Activated CD8-positive, alpha-beta memory T cell treated with anti-CD3 and anti-CD28 coated beads, Interleukin-2, amount 50 U/mL, for 48 hours (primary cell): ENCODE measurements at regions not wholly inside any gene's neighbourhood (a gene's known extent, or its start where the extent isn't known, plus 50 kb on each side); places are given as distances from the start of the nearest gene placed in this dataset.

Source experiments
- DNase-seq: peaks from one replicate; pipeline ENCODE4 v3.0.0-alpha.2; 2020

DNA sequence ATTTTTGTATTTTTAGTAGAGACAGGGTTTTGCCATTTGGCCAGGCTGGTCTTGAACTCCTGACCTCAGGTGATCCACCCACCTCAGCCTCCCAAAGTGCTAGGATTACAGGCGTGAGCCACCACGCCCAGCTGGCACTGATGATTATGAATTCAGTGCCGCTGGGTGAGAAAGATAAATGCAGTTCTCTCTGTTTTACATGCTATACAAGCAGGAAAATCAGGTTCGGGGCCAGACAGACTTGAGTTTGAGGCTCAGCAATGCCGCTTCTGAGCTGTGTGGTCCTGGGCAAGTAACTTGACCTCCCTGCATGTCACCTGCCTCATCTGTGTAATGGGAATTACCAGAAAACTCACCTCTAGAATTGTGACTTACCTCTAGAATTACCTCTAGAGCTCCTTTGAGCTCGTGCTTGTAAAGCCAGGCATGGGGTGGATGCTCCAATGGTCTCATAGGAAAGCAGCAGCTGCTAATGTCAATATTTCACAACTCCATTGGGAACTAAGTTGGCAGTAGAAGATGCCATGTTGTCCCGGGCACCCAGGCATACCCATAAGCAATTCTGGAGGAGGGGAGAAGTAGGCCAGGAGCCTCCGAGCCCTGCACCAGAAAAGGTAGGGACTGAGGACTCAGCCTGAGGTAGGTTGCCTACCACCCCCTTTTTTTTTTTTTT is 119.8 kb upstream of the SLC25A33 start:
- DNase-seq, result no peak

DNA sequence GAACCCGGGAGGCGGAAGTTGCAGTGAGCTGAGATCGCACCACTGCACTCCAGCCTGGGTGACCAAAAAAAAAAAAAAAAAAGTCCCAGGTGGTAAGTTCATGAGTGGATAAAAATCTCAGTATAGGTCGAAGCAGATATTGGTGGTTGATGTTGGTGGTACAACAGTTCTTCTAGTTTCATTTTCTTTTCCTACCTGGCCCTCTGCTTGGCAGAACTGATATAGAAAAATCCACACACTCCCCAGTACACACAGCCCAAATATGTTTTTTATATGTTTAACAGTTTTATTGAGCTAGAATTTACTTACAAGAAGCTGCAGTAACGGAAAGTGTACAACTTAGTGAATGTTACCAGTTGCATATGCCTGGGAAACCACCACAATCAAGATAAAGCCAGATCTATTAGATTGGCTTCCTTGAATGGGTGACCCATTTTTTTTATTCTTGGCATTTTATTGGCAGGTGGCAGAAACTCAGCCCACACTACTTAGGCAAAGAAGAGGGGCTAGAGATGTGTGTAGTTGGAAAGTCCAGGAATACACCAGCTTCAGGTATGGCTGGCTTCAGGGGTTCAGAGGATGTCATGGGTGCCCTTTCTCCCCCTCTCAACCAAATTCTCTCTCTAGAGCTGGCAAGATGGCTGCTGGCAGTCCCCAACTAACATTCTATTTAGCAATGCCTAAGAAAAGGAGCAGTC is 118.3 kb upstream of the SLC25A33 start:
- no peak for DNase-seq

DNA sequence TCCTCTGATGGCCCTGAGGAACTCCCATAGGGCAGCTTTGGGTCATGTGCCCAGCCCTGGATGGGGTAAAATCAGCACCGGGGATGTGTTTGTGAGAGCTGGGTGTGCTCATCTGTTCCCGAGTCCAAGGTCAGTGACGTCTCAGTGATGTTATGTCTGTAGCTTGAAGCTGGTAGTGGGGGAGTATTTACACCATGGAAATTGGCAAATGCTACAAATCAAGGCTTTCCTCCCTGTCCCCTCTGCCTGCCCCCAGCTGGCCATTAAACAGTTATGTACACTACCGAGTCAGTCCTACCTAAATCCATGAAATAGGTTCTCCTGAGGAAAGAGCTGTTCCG is 117.8 kb upstream of the SLC25A33 start:
- DNase-seq, result no peak

DNA sequence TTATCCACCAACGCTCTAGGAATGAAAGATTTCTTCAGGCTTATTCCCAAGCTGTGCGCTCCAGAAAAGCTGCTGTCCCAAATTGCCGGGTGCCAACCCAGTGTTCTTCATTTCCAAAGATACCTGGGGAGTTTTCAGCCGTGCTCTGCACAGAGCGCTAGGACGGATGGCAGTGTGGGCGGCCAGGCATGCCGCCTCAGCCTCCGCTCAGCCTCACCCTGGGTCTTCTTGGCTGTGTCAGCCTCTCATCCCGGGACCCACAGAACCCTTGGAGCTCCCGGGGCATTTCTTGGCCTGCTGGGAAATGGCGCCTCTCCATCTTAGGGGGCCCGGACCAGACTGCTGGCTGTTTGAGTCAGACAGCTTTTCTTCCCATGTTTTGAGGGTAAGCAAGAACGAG is 116.9 kb upstream of the SLC25A33 start:
- DNase-seq, result no peak

DNA sequence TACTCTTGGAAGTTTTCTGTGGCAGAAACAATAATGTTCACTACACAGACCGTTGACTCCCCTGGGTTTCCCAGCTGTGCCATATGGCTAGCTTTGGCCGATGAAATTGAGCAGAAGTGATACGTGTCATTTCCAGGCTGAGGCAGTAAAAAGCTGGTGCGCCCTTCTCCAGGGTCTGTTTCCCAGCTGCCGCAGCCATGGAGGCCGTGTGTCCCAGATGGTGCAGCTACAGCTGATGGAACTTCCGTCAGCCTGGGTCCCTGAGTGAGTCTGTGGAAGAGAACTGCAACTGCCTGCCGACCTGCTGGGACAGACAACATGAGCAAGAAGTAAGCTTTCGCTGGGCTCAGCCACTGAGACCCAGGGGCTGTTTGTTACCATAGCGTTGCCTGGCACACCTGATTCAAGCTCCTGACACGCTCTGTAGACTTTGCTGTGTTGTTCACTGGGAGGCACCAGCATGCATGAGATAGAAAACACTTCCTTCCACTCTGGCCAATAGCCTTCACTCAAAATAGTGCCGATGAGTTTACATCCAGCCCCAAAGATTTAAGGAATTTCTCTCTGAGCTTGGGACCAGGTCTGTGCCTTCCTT is 116.3 kb upstream of the SLC25A33 start:
- no peak for DNase-seq

DNA sequence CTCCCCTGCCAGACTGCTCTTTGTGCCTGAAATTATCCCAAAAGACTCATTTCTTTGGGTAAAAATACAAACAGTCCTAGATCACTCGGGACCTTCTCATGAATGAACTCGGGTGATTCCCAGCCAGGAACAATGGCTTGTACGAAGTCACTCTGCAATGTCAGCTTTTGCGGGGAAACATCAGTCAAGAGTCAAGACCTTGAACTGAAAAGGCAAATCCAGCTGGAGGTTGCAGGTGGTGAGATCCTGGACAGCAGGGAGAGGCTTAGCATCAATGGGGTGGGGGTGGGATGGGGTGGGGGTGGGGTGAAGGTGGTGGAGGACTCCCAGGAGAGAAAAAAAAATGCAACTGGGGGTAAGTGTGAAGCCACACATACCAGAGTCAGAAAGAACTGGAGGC is 115.0 kb upstream of the SLC25A33 start:
- no peak for DNase-seq

DNA sequence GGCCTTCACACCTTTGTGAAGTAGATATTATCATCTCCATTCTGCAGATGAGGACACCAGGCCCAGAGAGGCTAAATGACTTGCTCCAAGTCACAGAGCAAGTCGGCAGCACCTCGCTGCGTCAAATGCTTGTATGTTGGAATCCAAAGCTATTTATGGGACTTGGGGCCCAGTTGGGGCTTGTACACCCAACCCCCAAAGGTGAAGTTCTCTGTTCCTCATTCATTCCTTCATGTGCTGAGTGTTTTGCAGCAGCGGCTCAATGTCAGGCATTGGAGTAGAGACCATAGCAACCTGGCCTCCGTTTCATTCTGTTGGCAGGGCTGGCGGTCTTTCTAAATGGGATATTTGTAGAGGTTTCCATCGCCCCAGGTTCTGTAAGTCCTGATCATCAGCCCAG is 113.4 kb upstream of the SLC25A33 start:
- DNase-seq, result no peak

DNA sequence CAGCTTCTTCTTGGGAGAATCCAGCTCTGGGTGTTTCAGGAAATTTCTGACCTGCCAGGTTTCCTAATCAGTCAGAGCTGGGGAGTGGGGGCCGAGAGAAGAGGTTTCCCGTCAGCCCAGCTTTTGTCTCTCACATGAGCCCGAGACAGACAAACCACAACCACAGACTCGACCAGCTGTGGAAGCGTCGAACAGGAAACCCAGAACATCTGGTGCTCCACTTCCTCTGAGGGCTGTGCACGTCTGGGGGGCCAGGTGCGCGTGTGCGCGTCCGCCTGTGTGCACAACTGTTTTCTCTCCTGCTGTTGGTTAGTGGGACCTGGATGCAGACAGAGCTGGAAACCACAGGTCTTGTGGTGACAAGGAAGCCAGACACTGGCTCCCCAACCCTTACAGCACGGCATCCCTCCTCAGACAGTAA is 113.0 kb upstream of the SLC25A33 start:
- DNase-seq, result peak; percentile 80

DNA sequence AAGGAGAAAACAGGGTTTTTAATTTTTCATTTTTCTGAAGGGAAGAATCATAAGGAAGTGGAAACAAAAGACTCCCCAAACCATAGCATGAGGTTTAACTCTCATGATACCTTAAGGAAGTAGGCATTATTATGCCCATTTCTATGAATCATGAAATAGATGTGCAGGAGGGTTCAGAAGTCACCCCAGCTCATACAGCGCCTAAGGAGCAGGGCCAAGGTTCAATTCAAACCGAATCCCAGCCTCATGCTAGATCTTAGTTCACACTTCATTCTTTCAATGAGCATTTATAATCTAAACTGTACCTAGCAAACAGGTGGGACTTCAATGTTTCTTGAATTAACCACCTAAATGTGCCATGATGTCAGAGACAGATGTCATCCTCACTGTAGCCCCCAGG is 111.9 kb upstream of the SLC25A33 start:
- DNase-seq, result no peak

DNA sequence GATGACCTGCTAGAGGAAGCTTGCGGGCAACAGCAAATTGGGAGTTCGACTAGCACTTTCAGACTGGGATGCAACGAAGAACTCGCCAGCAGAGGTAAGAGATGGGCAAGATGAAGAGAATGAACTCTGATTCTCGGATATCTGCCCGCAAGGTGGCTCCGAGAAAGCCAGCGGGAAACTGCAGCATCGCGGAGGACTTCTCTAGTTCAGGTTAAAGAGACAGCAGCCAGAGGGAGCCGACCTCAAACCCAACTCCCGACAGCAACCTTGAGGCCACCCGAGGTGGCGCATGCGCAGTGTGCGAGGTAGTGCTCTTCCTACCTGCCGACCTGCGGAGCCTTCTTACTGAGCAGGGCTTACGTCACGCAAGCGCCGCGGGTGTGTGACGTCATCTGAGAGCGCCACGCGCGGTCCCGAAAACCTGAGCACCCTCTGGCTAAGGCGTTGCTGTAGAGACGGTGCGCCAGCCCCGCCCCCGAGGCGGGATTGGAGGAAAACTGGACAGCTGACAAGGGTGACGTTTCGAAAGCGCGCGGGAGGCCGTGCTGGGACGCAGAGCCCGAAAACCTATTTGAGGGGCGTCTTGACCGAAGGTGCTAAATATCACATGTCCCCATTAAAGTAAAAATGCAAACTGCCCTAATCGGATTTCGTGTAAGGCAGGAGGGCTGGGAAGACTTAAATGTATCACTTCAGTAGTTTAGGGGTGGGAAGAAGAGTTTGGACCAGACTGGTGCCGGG is 110.5 kb upstream of the SLC25A33 start:
- peak; percentile 100 for DNase-seq

DNA sequence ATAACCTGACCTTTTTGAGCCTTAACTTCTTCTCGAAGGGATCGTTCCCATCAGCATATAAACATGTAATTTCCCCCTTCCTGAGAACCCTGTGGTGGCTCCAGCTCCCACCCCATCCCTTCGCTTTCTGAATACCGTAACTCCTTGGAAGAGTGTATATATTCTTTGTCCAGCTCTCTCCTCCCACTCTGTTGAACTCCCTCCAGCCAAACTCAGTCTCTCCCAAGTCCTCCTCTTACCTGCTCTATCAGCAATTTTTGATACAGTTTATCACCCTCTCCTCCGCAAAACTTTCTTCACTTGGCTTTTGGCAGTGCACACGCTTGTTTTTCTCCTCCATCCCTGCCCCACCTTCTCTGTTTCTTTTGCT is 109.9 kb upstream of the SLC25A33 start:
- no peak for DNase-seq

DNA sequence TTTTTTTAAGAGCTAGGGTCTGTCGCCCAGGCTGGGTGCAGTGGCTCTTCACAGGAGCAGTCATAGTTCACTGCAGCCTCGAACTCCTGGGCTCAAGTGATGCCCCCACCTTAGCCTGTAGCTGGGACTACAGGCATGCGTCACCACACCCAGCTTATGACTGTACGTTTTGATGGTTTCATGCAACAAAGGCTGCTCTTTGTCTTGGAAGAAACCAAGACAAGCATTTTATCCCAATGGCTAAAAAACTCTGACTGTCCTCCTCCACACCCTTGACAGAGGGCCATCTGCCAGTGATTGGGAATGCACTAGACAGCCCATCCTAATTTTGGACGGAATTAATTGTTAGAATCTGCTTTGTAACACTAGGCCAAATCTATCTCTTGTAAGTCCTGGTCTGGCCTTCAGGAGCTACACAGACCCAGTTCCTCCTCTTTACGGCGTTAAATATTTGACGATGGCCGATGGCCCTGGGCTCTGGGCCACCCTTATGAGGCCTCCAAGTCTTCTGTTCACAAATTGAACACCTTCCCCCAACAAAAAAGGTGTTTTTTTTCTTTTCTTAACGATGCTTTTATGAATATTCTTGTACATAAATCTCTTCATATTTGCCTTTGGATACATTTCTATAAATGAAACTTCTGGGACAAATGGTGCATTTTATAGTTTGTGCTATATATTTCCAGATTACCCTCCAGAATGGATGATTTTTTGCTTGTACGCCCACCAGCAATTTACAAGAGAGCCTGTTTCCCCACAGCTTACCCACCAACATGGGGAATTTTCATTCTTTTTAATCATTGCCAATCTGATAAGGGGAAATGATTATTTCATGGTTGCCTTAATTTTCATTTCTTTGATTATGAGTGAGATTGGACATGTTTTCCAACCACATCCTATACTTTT is 104.8 kb upstream of the SLC25A33 start:
- no peak for DNase-seq

DNA sequence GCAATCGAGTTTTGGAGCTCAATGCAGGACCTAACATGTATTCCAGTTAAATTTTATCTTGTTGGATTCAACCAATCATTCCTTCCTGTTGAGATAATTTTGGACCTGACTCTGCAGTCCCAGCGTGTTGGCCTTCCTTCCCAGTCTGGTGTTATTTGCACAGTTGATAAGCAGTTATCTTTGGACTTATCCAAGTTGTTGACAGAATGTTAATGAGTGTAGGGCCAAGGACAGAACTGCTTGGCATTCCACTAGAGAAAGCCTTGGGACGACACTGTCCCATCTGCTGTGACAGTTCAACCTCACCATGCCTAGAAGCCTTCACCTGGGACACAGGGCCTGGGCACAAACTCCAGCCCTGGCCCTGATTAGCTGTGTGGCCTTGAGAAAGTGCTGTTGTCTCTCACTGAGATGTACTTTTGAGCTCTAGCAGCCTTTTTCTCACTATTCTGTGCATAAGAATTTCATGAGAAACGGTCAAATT is 104.1 kb upstream of the SLC25A33 start:
- no peak for DNase-seq

DNA sequence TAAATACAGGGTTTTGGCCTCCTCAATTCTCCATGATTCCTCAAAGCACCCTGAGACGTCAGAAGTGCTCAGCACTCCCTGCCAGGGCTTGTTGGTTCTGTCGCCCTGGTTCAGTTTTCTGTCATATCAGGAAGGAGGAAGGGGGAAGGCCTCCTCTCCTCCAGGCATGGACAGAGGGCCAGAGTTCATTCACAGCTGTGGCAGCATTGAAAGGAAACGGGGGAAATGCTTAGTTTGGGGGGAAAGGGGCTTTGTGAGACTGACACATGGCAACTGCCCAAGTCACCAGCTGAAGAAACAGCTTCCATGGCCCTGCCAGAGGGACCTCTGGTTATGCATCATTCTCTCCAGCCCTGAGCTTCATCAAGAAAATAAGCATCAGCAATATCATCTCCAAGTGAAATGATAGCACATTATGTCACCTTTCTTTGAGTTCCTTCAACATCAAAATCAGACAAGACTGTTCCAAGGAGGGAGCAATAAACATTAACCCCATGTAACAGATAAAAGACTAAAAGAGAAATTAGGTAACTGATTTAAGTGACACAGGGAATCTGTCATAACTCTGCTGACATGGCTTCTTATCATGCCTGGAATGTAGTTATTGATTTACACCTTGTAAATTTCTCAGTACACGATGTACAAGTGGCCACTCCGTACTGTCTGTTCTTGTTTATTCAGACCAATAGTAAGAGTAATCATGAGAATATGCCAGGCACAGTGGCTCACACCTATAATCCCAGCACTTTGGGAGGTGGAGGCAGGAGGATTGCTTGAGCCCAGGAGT is 103.2 kb upstream of the SLC25A33 start:
- no peak for DNase-seq

DNA sequence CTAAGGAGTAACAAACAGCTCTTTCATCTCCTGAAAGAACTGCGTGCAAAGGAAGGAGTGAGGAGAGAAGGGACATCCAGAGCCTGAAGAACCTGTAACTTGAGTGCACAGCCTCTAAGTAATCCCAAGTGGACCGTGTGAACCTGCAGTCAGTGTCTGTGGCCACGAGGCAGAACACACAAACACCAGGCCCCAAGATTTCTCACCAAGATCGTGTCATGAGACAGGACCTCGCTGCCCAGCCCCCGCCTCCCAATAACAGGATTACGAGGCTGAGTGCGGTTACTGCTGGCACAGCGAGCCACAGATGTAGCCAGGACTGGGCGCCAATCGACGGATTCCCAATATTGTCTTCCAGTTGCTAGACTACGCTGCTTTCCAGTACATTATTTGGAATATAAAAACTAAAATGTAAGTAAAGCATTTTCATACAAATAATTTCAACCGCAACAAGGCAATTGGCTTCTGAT is 101.3 kb upstream of the SLC25A33 start:
- DNase-seq, result no peak

DNA sequence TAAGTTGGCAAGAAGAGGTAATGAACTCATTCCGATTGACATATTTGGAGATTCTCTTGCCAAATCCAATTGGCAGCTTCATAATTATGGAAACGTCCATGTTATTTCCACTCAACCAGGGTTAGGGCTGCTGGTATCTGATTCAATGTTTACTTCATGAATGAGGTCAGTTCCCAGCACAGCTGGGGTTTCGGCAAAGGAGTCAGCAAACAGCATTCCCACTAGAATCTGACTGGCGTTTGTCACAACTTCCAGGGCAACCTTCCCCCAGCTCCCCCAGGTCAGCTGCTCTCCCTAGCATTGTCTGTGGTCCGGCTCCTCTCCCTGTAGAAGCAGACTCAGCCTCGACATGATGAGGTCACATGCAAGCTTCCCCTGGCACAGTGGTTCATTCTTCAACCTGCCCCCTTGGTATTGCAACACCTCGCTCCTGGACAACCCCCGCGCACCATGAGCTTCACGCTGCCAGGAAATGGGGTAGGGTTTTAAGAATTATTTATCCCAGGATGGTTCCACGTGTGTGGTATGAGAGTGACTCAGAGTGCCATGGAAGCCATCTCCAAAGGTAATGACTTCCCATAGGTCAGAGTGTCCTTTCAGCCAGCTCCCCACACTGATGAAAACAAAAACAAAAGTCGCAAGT is 100.7 kb upstream of the SLC25A33 start:
- DNase-seq, result no peak

DNA sequence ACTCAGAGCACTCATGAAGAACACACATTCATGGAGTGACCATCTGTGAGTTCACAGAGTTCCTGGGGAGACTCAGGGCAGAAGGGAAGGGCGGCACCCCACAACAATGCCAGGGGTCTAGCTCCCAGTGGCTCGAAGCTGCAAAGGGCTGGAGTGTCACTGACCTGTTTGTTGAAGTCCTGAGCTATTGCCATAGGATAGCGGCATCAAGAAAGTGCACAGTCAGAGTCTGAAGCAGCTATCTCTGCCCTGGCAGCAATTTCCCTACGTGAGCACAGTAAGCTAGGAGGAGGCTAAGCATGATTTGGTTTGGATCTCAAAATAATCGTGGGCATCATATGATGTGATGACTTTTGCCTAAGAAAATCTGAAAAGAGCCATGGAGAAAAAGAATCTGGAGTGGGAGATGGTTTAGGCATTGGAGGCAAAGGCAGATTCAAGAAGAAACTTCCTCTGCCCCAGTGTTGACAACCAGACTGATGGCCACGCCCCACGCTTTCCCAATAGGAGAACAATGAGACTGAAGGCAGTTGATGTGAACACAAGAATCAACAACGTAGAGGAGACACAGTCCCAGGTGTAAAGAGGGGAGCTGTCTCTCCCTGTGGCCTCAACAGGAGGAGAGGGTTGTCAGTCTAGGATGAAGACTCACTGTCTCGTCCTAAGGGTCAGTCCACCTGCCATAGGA is 100.0 kb upstream of the SLC25A33 start:
- no peak for DNase-seq

DNA sequence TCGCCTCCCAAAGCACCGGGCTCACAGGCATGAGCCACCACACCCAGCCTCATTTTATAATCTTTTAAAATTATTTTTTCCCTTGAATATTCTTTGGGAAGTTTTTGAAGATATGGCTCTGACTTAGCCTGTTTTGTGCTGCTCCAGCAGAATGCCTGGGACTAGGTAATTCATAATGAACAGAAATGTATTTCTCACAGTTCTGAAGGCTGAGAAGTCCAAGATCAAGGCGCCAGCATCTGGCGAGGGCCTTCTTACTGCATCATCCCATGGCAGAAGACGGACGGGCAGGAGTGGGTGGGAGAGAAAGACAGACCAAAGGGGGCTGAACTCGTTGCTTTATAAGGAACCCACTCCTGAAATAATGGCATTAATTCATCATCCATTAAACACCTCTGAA is 99.0 kb upstream of the SLC25A33 start:
- no peak for DNase-seq

DNA sequence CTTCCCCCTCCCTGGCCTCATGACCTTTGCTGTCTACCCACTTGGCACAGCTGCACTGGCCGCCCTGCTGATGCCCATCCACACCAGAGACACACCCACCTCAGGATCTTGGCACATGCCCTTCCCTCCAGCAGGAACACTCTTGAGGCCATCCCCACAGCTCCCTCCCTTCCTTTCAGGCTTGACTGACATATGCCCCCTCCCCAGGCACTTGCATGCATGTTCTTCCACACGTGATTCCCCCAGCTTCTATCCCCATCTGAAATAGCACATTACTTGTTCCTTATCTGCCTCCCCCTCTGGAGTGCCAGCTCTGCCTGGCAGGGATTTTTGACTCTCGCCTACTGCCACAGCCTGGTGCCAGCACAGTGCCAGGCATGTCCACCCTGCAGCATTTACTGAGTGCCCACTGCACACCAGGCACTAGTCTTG is 98.5 kb upstream of the SLC25A33 start:
- DNase-seq, result no peak

DNA sequence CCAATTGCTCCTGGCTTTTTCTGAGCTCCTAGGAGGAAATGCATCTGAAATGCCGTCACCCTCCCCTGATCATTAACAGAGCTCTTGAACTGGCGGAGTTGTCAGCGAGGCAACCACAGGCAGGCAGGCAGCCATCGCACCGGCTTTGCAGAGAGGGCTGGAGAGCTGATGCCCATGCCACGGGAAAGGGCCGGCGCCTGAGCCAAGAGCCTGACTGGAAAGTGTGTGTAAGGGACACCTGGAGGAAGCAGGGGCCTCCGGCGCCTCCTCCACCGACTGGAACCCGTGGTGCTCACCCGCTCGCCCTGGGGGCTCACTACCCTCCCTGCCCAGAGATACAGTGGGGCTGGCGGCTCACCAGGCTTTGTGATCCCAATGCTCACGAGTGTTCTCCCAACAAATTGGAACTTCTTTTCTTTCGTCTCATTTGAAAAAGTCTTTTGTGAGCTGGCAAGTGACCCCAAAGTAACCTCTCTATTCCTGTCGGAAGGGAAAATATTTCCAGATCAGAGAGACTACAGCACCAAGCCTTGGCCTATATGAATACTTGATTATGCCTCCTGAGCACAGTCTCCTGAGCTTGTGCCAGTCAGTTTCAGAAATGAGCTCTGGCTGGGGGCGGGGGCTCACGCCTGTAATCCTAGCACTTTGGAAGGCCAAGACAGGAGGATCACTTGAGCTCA is 97.7 kb upstream of the SLC25A33 start:
- no peak for DNase-seq
